Spleen (tissue), 7 donors: ENCODE measurements at regions not wholly inside any gene's neighbourhood (a gene's known extent, or its start where the extent isn't known, plus 50 kb on each side); places are given as distances from the start of the nearest gene placed in this dataset.

Experiments
- POLR2A ChIP-seq, 3 donors: fragments of 450-650 bp; IDR thresholded peaks; one replicate each; pipeline ENCODE4 v1.5.1; 2017; ENCODE audit warnings: antibody characterized with exemption in 3 of 3, mild to moderate bottlenecking in 1 of 3
- POLR2AphosphoS5 ChIP-seq, 3 donors: sonication (generic); formaldehyde crosslinking; IDR thresholded peaks; one replicate each; pipeline ENCODE4 v1.5.1; 2017; ENCODE audit warnings: antibody characterized with exemption in 3 of 3
- TF ChIP-seq, protein P1 (sequence below), 11 experiments: fragments of 200-600 bp in 7 of 11; fragments of 450-650 bp in 4 of 11; sonication (generic) in 4 of 11; IDR thresholded peaks in 8 of 11; conservative IDR thresholded peaks in 3 of 11; 1 replicate in 7 of 11; 2 replicates in 4 of 11; pipeline versions ENCODE4 v1.4.0 to v1.8.0; 2016 to 2021; ENCODE audit warnings: antibody characterized with exemption in 11 of 11, inconsistent platforms in 4 of 11, mild to moderate bottlenecking in 1 of 11
- donor health status: DM: no; HTN: no; CAD: no; lungs with moderate emphysema.
- donor health status: DM: no; HTN: no; CAD: no.
- donor health status: DM: no; HTN: no; CAD: no.

DNA sequence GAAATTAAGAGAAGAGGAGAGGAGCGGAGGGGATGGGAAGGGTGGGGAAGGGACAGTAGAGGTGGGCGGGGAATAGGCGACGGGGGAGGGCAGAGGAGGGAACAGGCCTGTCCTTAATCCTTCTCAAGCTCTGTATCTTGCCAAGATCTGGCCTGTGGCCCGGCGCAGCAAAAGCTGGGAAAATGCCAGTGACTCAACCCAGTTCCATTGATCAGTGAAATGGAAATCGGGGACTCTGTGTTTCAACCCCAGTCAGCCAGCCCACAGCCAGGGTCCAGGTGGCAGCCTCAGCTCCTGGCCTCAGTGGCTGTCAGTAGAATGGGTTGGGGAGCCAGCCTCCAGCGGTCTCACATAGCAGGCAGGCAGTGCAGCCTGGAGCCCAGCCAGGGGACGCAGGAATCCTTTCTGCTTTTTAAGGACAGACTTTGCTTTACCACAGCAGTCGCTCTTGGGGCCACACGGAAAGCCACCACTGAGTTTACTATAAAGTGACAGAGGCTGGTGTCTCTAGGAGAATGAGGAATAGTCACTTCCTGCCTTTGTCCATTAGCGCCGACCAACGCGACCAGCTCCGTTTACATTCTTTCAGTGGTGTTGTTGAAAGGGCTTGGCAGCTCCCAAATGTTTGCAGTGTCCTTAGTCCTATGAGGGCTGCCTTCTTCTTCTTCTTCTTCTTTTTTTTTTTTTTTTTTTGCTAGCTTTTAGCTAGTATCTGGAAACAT, 128.0 kb downstream of the RIN2 start:
- TF ChIP-seq POLR2A (IDR thresholded peaks at IDR 0.05) (no peak), POLR2AphosphoS5 (IDR thresholded peaks at IDR 0.05) (peak; percentile 38 to 73 (median 46))
- TF ChIP-seq, protein P1, sequence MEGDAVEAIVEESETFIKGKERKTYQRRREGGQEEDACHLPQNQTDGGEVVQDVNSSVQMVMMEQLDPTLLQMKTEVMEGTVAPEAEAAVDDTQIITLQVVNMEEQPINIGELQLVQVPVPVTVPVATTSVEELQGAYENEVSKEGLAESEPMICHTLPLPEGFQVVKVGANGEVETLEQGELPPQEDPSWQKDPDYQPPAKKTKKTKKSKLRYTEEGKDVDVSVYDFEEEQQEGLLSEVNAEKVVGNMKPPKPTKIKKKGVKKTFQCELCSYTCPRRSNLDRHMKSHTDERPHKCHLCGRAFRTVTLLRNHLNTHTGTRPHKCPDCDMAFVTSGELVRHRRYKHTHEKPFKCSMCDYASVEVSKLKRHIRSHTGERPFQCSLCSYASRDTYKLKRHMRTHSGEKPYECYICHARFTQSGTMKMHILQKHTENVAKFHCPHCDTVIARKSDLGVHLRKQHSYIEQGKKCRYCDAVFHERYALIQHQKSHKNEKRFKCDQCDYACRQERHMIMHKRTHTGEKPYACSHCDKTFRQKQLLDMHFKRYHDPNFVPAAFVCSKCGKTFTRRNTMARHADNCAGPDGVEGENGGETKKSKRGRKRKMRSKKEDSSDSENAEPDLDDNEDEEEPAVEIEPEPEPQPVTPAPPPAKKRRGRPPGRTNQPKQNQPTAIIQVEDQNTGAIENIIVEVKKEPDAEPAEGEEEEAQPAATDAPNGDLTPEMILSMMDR (IDR thresholded peaks at IDR 0.05 in 8 of 11, conservative IDR thresholded peaks at IDR 0.05 in 3 of 11) = no peak
